ENCODE measurements at regions not wholly inside any gene's neighbourhood (a gene's known extent, or its start where the extent isn't known, plus 50 kb on each side); places are given as distances from the start of the nearest gene placed in this dataset.

DNA sequence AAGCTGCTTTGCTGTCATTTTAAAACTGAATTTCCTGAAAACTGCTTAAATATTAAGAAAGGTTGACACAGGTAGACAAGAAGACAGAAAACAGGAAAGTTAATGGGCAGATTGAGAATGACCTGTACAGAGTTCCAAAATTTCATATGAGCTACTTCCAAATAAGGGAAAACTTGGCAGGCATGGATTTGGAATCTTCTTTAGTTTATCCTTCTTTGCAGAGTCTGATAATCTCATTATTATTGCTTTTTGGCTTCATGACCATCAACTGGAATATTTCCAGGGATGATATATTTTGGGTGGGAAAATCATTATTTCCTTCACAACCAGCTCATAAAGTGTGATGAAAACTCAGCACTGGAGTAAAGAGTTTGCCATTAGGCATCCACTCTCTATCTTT lies 346.5 kb upstream of the NPVF start:
- Mint-ChIP-seq H3K27ac (no peak overlapping the region), H3K4me3 (ENCODE audit: low read depth) (no peak overlapping the region), H3K36me3 (ENCODE audit: insufficient read depth) (no peaks in the 10 kb centered on the region), H3K4me1 (ENCODE audit: low read depth) (peaks cover 1% of the 10 kb centered on the region), H3K27me3 (no peaks in the 10 kb centered on the region), H3K9me3 (ENCODE audit: low read depth) (no peaks in the 10 kb centered on the region)
- TF ChIP-seq, protein P1, sequence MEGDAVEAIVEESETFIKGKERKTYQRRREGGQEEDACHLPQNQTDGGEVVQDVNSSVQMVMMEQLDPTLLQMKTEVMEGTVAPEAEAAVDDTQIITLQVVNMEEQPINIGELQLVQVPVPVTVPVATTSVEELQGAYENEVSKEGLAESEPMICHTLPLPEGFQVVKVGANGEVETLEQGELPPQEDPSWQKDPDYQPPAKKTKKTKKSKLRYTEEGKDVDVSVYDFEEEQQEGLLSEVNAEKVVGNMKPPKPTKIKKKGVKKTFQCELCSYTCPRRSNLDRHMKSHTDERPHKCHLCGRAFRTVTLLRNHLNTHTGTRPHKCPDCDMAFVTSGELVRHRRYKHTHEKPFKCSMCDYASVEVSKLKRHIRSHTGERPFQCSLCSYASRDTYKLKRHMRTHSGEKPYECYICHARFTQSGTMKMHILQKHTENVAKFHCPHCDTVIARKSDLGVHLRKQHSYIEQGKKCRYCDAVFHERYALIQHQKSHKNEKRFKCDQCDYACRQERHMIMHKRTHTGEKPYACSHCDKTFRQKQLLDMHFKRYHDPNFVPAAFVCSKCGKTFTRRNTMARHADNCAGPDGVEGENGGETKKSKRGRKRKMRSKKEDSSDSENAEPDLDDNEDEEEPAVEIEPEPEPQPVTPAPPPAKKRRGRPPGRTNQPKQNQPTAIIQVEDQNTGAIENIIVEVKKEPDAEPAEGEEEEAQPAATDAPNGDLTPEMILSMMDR (IDR thresholded peaks at IDR 0.05; ENCODE audit: unreplicated experiment), result no peak
- DNase-seq (ENCODE audit: low spot score, unreplicated experiment), result no peak

DNA sequence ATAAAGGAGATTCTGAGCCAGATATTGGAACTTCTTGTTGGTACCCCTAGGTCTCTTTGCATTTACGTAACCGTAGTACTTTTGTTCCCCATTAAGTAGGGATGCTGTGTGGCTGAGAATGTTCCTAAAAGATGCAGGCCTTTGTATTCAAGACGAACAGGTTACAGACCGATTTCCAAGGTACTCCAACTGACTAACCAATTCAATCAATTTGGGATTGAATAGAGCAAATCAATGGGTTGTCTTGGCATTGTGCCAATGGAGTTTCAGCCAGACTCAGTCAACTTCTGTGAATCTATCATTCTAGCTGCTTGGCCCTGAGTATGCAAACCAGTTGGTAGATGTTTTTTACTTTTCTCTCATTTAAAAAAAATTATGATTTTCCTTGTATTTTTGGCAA lies 347.3 kb upstream of the NPVF start:
- no peak for DNase-seq (ENCODE audit: low spot score, unreplicated experiment)
- H3K27me3 Mint-ChIP-seq, result no peaks in the 10 kb centered on the region

DNA sequence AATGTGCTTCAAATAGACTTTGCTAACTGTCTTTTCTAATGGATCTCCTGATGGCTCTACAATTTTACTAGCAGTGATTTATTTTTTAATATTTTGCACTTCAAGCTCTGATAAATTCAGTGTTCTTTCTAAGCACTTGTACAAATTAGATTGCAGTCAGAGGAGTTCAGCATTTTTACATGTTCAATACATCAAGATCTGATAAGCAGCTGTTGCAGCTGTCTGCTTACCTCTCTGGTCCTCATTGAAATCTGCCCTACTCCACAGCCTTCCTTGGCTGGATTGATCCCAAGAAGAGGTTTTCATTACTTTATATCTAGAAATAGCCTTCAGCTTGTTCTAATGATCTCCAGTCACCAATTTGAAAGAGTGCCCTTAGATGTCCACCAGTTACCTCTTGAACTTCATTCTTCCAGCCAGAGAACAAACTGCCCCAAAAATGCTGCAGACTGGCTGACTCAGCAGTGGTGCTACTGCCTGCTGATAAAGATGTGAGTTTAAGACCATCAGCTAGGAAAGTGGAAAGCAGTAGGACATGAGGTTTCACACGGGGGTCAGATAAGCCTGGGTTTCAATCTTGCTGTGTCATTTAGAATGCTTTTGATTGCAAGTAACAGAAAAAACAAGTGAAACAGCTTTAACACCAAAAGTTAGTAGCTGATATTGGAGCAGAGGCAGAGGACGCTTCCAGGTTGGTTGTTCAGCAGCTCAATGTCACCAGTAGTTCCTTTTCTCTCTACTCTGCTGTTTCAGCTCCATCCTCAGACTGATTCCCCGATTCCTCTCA lies 350.9 kb upstream of the NPVF start:
- H3K27me3 Mint-ChIP-seq, result peaks cover 2% of the 10 kb centered on the region
- no peak overlapping the region for H3K27ac Mint-ChIP-seq
- no peak overlapping the region for H3K4me3 Mint-ChIP-seq (ENCODE audit: low read depth)

More for the DNA sequence above, 347.3 kb upstream of the NPVF start:
- no peak overlapping the region for H3K27ac Mint-ChIP-seq
- no peaks in the 10 kb centered on the region for H3K36me3 Mint-ChIP-seq (ENCODE audit: insufficient read depth)
- no peaks in the 10 kb centered on the region for H3K9me3 Mint-ChIP-seq (ENCODE audit: low read depth)
- H3K4me1 Mint-ChIP-seq (ENCODE audit: low read depth), result peaks cover 1% of the 10 kb centered on the region
- TF ChIP-seq, protein P1 (IDR thresholded peaks at IDR 0.05; ENCODE audit: unreplicated experiment), result no peak
- H3K4me3 Mint-ChIP-seq (ENCODE audit: low read depth), result no peak overlapping the region

DNA sequence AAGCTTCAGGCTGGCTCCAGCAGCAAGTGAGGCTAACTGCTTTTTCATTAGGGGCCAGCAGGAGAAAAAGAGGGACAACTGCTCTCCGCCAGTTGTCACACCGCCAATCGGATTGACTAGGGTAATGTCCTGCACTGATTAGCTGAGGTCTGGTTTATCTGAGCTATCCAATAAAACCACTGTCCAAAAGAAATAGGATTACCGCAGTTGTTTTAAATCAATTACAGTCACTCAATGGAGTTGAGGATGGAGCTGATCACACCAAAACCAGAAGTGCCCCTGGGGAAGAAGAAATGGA lies 351.4 kb upstream of the NPVF start:
- Mint-ChIP-seq H3K36me3 (ENCODE audit: insufficient read depth) (no peaks in the 10 kb centered on the region), H3K4me1 (ENCODE audit: low read depth) (peaks cover 1% of the 10 kb centered on the region), H3K27me3 (peaks cover 7% of the 10 kb centered on the region), H3K9me3 (ENCODE audit: low read depth) (no peaks in the 10 kb centered on the region), H3K4me3 (ENCODE audit: low read depth) (no peak overlapping the region), H3K27ac (no peak overlapping the region)
- TF ChIP-seq, protein P1 (IDR thresholded peaks at IDR 0.05; ENCODE audit: unreplicated experiment), result no peak
- DNase-seq (ENCODE audit: low spot score, unreplicated experiment), result no peak

More for the DNA sequence above, 350.9 kb upstream of the NPVF start:
- no peak for DNase-seq (ENCODE audit: low spot score, unreplicated experiment)
- H3K9me3 Mint-ChIP-seq (ENCODE audit: low read depth), result no peaks in the 10 kb centered on the region
- H3K4me1 Mint-ChIP-seq (ENCODE audit: low read depth), result peaks cover 1% of the 10 kb centered on the region
- TF ChIP-seq, protein P1 (IDR thresholded peaks at IDR 0.05; ENCODE audit: unreplicated experiment), result no peak
- H3K36me3 Mint-ChIP-seq (ENCODE audit: insufficient read depth), result no peaks in the 10 kb centered on the region

DNA sequence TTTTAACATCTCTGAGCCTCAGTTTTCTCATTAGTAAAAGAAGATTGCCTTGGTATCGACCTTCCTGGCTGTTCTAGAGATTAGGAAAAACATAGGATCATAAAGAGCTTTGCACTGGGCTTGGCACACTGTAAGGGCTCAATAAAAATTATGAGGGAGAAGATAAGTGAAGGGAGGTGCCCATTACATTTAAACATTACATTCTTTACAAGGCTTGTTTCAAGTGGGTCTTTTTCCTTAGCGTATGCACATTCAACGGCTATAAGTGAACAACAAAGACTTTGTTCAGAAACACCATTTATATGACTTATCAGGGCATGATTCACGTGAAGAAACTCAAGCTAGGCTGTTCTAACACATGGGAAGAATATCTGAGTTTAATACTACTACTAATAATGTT lies 351.9 kb upstream of the NPVF start:
- TF ChIP-seq, protein P1 (IDR thresholded peaks at IDR 0.05; ENCODE audit: unreplicated experiment), result no peak
- H3K27ac Mint-ChIP-seq, result no peak overlapping the region
- H3K27me3 Mint-ChIP-seq, result peaks cover 9% of the 10 kb centered on the region
- no peak for DNase-seq (ENCODE audit: low spot score, unreplicated experiment)
- H3K4me3 Mint-ChIP-seq (ENCODE audit: low read depth), result no peak overlapping the region
- H3K36me3 Mint-ChIP-seq (ENCODE audit: insufficient read depth), result no peaks in the 10 kb centered on the region
- H3K9me3 Mint-ChIP-seq (ENCODE audit: low read depth), result no peaks in the 10 kb centered on the region
- H3K4me1 Mint-ChIP-seq (ENCODE audit: low read depth), result peaks cover 1% of the 10 kb centered on the region

Data from progenitor cell of endocrine pancreas (in vitro differentiated cells).